HG02678 (cell line): ENCODE measurements at regions not wholly inside any gene's neighbourhood (a gene's known extent, or its start where the extent isn't known, plus 50 kb on each side); places are given as distances from the start of the nearest gene placed in this dataset.

Experiments used
- ATAC-seq: cut with Tn5 transposase; IDR thresholded peaks from one replicate; pipeline ENCODE4 v1.9.1; 2021; ENCODE audit warnings: mild to moderate bottlenecking, moderate library complexity; ENCODE audit not compliant: unreplicated experiment

- no peak for ATAC-seq
Observed at GRCh38 chr5:168209997-168210396, 81.4 kb upstream of the WWC1 start.

GRCh38 chr5:168211245-168211644 lies 80.2 kb upstream of the WWC1 start:
- ATAC-seq, result no peak

- ATAC-seq, result no peak
Observed at GRCh38 chr5:168211936-168212335, 79.5 kb upstream of the WWC1 start.

GRCh38 chr5:168214071-168214470 lies 77.4 kb upstream of the WWC1 start:
- ATAC-seq, result no peak

- ATAC-seq, result no peak
Observed at GRCh38 chr5:168214886-168215285, 76.6 kb upstream of the WWC1 start.

GRCh38 chr5:168215646-168216045 lies 75.8 kb upstream of the WWC1 start:
- ATAC-seq, result no peak

- no peak for ATAC-seq
Observed at GRCh38 chr5:168216989-168217388, 74.5 kb upstream of the WWC1 start.

GRCh38 chr5:168217497-168217896 lies 73.9 kb upstream of the WWC1 start:
- no peak for ATAC-seq

GRCh38 chr5:168218746-168219145 lies 72.7 kb upstream of the WWC1 start:
- ATAC-seq, result no peak

- ATAC-seq, result peak; percentile 93
Observed at GRCh38 chr5:168219515-168220410, 71.7 kb upstream of the WWC1 start.

GRCh38 chr5:168224085-168224484 lies 67.4 kb upstream of the WWC1 start:
- ATAC-seq, result no peak

GRCh38 chr5:168226012-168226411 lies 65.4 kb upstream of the WWC1 start:
- ATAC-seq, result no peak

GRCh38 chr5:168227001-168227400 lies 64.4 kb upstream of the WWC1 start:
- ATAC-seq, result no peak

GRCh38 chr5:168227973-168228615 lies 63.4 kb upstream of the WWC1 start:
- ATAC-seq, result peak; percentile 56

GRCh38 chr5:168228668-168229067 lies 62.8 kb upstream of the WWC1 start:
- ATAC-seq, result no peak

GRCh38 chr5:168234133-168234532 lies 57.3 kb upstream of the WWC1 start:
- ATAC-seq, result no peak

- ATAC-seq, result no peak
Observed at GRCh38 chr5:168238463-168238862, 53.0 kb upstream of the WWC1 start.

GRCh38 chr5:168239325-168239724 lies 52.1 kb upstream of the WWC1 start:
- no peak for ATAC-seq
